ENCODE measurements at regions not wholly inside any gene's neighbourhood (a gene's known extent, or its start where the extent isn't known, plus 50 kb on each side); places are given as distances from the start of the nearest gene placed in this dataset.

GRCh38 chr17:12510535-12510934 is 155.2 kb upstream of the MYOCD start:
- DNase-seq (ENCODE audit: extremely low spot score) = no peak
- TF ChIP-seq, protein P1, sequence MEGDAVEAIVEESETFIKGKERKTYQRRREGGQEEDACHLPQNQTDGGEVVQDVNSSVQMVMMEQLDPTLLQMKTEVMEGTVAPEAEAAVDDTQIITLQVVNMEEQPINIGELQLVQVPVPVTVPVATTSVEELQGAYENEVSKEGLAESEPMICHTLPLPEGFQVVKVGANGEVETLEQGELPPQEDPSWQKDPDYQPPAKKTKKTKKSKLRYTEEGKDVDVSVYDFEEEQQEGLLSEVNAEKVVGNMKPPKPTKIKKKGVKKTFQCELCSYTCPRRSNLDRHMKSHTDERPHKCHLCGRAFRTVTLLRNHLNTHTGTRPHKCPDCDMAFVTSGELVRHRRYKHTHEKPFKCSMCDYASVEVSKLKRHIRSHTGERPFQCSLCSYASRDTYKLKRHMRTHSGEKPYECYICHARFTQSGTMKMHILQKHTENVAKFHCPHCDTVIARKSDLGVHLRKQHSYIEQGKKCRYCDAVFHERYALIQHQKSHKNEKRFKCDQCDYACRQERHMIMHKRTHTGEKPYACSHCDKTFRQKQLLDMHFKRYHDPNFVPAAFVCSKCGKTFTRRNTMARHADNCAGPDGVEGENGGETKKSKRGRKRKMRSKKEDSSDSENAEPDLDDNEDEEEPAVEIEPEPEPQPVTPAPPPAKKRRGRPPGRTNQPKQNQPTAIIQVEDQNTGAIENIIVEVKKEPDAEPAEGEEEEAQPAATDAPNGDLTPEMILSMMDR (IDR thresholded peaks at IDR 0.05; ENCODE audit: control extremely low read depth, extremely low read depth, low read depth, missing control alignments) = no peak
- CTCF ChIA-PET = interaction anchor here (0.7 to 2.3 kb wide), 3 partner anchors 15 to 35 kb away, joined by 3 to 5 read pairs (median 5); no protein-coding TSS in a partner anchor
- POLR2A ChIA-PET = no interaction called here

GRCh38 chr17:12512694-12513355 is 152.9 kb upstream of the MYOCD start:
- DNase-seq (ENCODE audit: extremely low spot score) = no peak
- POLR2A ChIA-PET = no interaction called here
- CTCF ChIA-PET = no interaction called here
- TF ChIP-seq, protein P1 (IDR thresholded peaks at IDR 0.05; ENCODE audit: control extremely low read depth, extremely low read depth, low read depth, missing control alignments) = no peak

DNA sequence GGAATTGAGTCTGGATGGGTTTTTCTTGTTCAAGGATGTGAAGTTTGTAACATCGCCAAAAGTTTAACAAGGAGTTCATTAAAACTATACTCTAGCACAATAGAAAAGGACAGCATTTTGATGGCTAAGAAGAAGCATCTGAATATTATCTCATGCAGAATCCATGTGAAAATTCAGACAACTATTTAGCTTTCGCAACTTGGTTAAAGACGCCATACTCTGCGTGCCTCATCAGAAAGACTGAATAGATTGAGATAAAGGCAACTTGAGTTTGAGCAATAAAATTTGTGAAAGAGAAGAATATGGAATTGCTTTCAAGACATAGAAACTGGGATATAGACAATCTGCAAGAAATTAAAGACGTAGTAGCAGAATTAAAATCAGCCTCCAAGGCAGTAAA is 151.1 kb upstream of the MYOCD start:
- CTCF ChIA-PET = interaction anchor here (1.5 kb wide), 1 partner anchor 31 kb away, joined by 4 read pairs; no protein-coding TSS in a partner anchor

GRCh38 chr17:12519956-12520594 is 145.6 kb upstream of the MYOCD start:
- no peak for DNase-seq (ENCODE audit: extremely low spot score)
- TF ChIP-seq, protein P1 (IDR thresholded peaks at IDR 0.05; ENCODE audit: control extremely low read depth, extremely low read depth, low read depth, missing control alignments) = no peak
- ChIA-PET POLR2A (no interaction called here), CTCF (interaction anchor here (1.0 kb wide), 1 partner anchor 8 kb away, joined by 3 read pairs; no protein-coding TSS in a partner anchor)

More for the DNA sequence above, 151.1 kb upstream of the MYOCD start:
- TF ChIP-seq, protein P1 (IDR thresholded peaks at IDR 0.05; ENCODE audit: control extremely low read depth, extremely low read depth, low read depth, missing control alignments) = no peak
- POLR2A ChIA-PET = no interaction called here
- no peak for DNase-seq (ENCODE audit: extremely low spot score)

- ChIA-PET CTCF (interaction anchor here (0.9 kb wide), 1 partner anchor 24 kb away, joined by 4 read pairs; no protein-coding TSS in a partner anchor), POLR2A (no interaction called here)
- TF ChIP-seq, protein P1 (IDR thresholded peaks at IDR 0.05; ENCODE audit: control extremely low read depth, extremely low read depth, low read depth, missing control alignments) = no peak
- DNase-seq (ENCODE audit: extremely low spot score) = no peak
Observed at GRCh38 chr17:12521416-12521815, 144.3 kb upstream of the MYOCD start.

DNA sequence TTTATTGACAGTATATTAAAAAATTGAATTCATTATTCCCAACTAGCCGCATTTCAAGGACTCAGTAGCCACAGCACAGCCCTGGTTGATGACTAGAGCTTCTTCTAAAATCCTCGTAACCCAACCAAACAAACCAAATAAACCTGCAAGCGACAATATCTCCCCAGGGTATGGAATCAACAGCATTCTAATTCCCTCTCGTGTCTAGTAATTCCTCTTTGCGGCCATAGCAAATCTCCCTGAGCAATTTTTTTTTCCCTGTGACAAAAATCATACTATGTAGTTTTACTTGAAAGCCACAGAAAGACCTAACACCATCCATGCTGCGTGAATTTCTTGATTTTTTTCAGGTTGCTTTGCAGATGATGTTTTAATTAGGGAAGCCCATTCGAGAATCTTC is 143.4 kb upstream of the MYOCD start:
- TF ChIP-seq, protein P1 (IDR thresholded peaks at IDR 0.05; ENCODE audit: control extremely low read depth, extremely low read depth, low read depth, missing control alignments) = no peak
- CTCF ChIA-PET = interaction anchor here (0.9 kb wide), 1 partner anchor 23 kb away, joined by 4 read pairs; no protein-coding TSS in a partner anchor
- POLR2A ChIA-PET = no interaction called here

More for the DNA sequence above, 143.4 kb upstream of the MYOCD start:
- DNase-seq (ENCODE audit: extremely low spot score) = no peak

Measured in GM10248 (cell line).